ENCODE measurements at regions not wholly inside any gene's neighbourhood (a gene's known extent, or its start where the extent isn't known, plus 50 kb on each side); places are given as distances from the start of the nearest gene placed in this dataset.

- no peak overlapping the region for H3K4me3 ChIP-seq (ENCODE audit: low read length)
- H3K27me3 ChIP-seq (ENCODE audit: control insufficient read depth, low read length) = no peaks in the 10 kb centered on the region
- no peaks in the 10 kb centered on the region for H3F3A ChIP-seq (ENCODE audit: control insufficient read depth, insufficient read depth)
- no peak overlapping the region for H3K27ac ChIP-seq (ENCODE audit: low read depth, low read length)
- H3K9me3 ChIP-seq (ENCODE audit: control insufficient read depth, insufficient read depth, low read length) = no peaks in the 10 kb centered on the region
- H3K36me3 ChIP-seq (ENCODE audit: control insufficient read depth, low read length) = no peaks in the 10 kb centered on the region
- no peaks in the 10 kb centered on the region for H3K9me2 ChIP-seq (replicated peaks; ENCODE audit: control insufficient read depth, low read length)
- no peaks in the 10 kb centered on the region for H3K79me2 ChIP-seq (ENCODE audit: control insufficient read depth, low read length)
- no peak for TF ChIP-seq EZH2phosphoT487 (IDR thresholded peaks at IDR 0.05; ENCODE audit: borderline replicate concordance, low read length)
- no peak for TF ChIP-seq CTCF (IDR thresholded peaks at IDR 0.05; ENCODE audit: low read depth, low read length, poor library complexity, severe bottlenecking)
- H3K4me1 ChIP-seq (ENCODE audit: control insufficient read depth, low read length) = no peaks in the 10 kb centered on the region
- H4K20me1 ChIP-seq (ENCODE audit: control insufficient read depth, insufficient read depth, low read depth, low read length) = no peaks in the 10 kb centered on the region
- H3K4me2 ChIP-seq (ENCODE audit: low read length) = no peak overlapping the region
Measured at GRCh38 chr5:92505145-92505544, 1075.9 kb downstream of the NR2F1-AS1 start.

GRCh38 chr5:92504346-92504745, 1076.7 kb downstream of the NR2F1-AS1 start:
- Histone ChIP-seq H3K27me3 (ENCODE audit: control insufficient read depth, low read length) (no peaks in the 10 kb centered on the region), H3K79me2 (ENCODE audit: control insufficient read depth, low read length) (no peaks in the 10 kb centered on the region), H3K36me3 (ENCODE audit: control insufficient read depth, low read length) (no peaks in the 10 kb centered on the region), H3K9me3 (ENCODE audit: control insufficient read depth, insufficient read depth, low read length) (no peaks in the 10 kb centered on the region), H3K27ac (ENCODE audit: low read depth, low read length) (no peak overlapping the region), H4K20me1 (ENCODE audit: control insufficient read depth, insufficient read depth, low read depth, low read length) (no peaks in the 10 kb centered on the region), H3K9me2 (replicated peaks; ENCODE audit: control insufficient read depth, low read length) (no peaks in the 10 kb centered on the region), H3K4me2 (ENCODE audit: low read length) (no peak overlapping the region), H3F3A (ENCODE audit: control insufficient read depth, insufficient read depth) (no peaks in the 10 kb centered on the region), H3K4me1 (ENCODE audit: control insufficient read depth, low read length) (no peaks in the 10 kb centered on the region), H3K4me3 (ENCODE audit: low read length) (no peak overlapping the region)
- TF ChIP-seq CTCF (IDR thresholded peaks at IDR 0.05; ENCODE audit: low read depth, low read length, poor library complexity, severe bottlenecking) = no peak
- TF ChIP-seq EZH2phosphoT487 (IDR thresholded peaks at IDR 0.05; ENCODE audit: borderline replicate concordance, low read length) = no peak

GRCh38 chr5:92500752-92501151, 1080.3 kb downstream of the NR2F1-AS1 start:
- H3F3A ChIP-seq (ENCODE audit: control insufficient read depth, insufficient read depth) = no peaks in the 10 kb centered on the region
- H3K36me3 ChIP-seq (ENCODE audit: control insufficient read depth, low read length) = no peaks in the 10 kb centered on the region
- H3K27ac ChIP-seq (ENCODE audit: low read depth, low read length) = no peak overlapping the region
- H4K20me1 ChIP-seq (ENCODE audit: control insufficient read depth, insufficient read depth, low read depth, low read length) = no peaks in the 10 kb centered on the region
- H3K4me1 ChIP-seq (ENCODE audit: control insufficient read depth, low read length) = no peaks in the 10 kb centered on the region
- no peaks in the 10 kb centered on the region for H3K9me2 ChIP-seq (replicated peaks; ENCODE audit: control insufficient read depth, low read length)
- H3K27me3 ChIP-seq (ENCODE audit: control insufficient read depth, low read length) = no peaks in the 10 kb centered on the region
- TF ChIP-seq CTCF (IDR thresholded peaks at IDR 0.05; ENCODE audit: low read depth, low read length, poor library complexity, severe bottlenecking) (no peak), EZH2phosphoT487 (IDR thresholded peaks at IDR 0.05; ENCODE audit: borderline replicate concordance, low read length) (no peak)
- no peak overlapping the region for H3K4me3 ChIP-seq (ENCODE audit: low read length)
- no peak overlapping the region for H3K4me2 ChIP-seq (ENCODE audit: low read length)
- H3K9me3 ChIP-seq (ENCODE audit: control insufficient read depth, insufficient read depth, low read length) = no peaks in the 10 kb centered on the region
- H3K79me2 ChIP-seq (ENCODE audit: control insufficient read depth, low read length) = no peaks in the 10 kb centered on the region

- H3K4me2 ChIP-seq (ENCODE audit: low read length) = no peak overlapping the region
- H3K9me2 ChIP-seq (replicated peaks; ENCODE audit: control insufficient read depth, low read length) = no peaks in the 10 kb centered on the region
- TF ChIP-seq EZH2phosphoT487 (IDR thresholded peaks at IDR 0.05; ENCODE audit: borderline replicate concordance, low read length) (no peak), CTCF (IDR thresholded peaks at IDR 0.05; ENCODE audit: low read depth, low read length, poor library complexity, severe bottlenecking) (no peak)
- no peak overlapping the region for H3K27ac ChIP-seq (ENCODE audit: low read depth, low read length)
- no peak overlapping the region for H3K4me3 ChIP-seq (ENCODE audit: low read length)
- no peaks in the 10 kb centered on the region for H3K4me1 ChIP-seq (ENCODE audit: control insufficient read depth, low read length)
- no peaks in the 10 kb centered on the region for H4K20me1 ChIP-seq (ENCODE audit: control insufficient read depth, insufficient read depth, low read depth, low read length)
- H3K27me3 ChIP-seq (ENCODE audit: control insufficient read depth, low read length) = no peaks in the 10 kb centered on the region
- no peaks in the 10 kb centered on the region for H3K36me3 ChIP-seq (ENCODE audit: control insufficient read depth, low read length)
- no peaks in the 10 kb centered on the region for H3K79me2 ChIP-seq (ENCODE audit: control insufficient read depth, low read length)
- no peaks in the 10 kb centered on the region for H3K9me3 ChIP-seq (ENCODE audit: control insufficient read depth, insufficient read depth, low read length)
- no peaks in the 10 kb centered on the region for H3F3A ChIP-seq (ENCODE audit: control insufficient read depth, insufficient read depth)
Measured at GRCh38 chr5:92496545-92496944, 1084.5 kb downstream of the NR2F1-AS1 start.

All from DOHH2 (cell line).